HG02610 (cell line): ENCODE measurements at regions not wholly inside any gene's neighbourhood (a gene's known extent, or its start where the extent isn't known, plus 50 kb on each side); places are given as distances from the start of the nearest gene placed in this dataset.

Source experiments
- ATAC-seq: cut with Tn5 transposase; IDR thresholded peaks from one replicate; pipeline ENCODE4 v1.9.1; 2021; ENCODE audit warnings: mild to moderate bottlenecking, moderate library complexity; ENCODE audit not compliant: unreplicated experiment

DNA sequence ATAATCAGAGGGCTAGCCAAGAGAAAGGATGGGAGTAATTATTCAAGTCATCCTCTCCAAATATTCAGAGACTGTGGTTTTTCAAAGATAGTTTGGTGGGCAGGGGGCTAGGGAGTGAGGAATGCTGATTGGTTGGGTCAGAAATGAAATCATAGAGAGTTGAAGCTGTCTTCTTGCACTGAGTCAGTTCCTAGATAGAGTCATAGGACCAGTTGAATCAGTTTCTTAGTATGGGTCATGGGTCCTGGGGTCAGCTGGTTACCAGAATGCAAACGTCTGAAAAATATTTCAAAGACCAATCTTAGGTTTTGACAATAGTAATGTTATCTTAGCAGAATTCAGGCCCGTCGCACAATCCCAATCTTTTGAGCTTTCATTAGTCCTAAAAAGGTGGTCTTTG lies 171.4 kb upstream of the SPATS2L start:
- ATAC-seq = no peak

DNA sequence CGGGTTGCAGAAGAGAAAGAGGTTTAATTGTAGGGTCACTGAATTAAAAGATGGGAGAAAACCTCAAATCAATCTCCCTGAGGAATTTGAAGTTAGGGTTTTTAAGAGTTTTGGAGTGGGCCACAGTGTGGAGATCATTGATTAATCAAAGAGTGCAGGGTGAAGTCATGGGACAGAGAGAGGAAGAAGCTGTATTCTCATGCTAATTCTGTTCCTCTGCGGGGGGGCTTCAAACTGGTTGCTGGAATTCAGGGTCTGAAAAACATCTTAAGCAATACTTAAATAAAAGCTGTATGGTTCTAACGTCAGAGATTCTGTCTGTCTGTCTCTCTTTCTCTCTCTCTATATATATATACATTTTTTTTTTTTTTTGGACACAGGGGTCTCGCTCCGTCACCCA lies 169.8 kb upstream of the SPATS2L start:
- ATAC-seq = no peak

DNA sequence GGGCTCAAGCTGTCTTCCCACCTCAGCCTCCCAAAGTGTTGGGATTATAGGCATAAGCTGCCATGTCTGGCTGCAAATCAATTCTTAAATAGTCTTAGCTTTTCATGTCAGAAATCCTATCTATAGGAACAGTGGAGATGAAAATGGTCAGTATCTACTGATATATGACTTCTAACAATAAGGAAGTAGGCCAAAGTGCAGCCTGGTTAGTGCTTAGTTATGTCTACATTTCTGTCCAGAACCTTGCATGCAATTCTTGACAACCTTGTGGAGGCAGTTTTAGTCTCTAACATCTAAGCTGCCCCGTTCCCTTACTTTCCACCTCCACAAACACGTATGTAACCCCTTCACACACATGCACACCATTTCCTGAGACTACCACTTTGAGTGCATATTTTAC lies 169.2 kb upstream of the SPATS2L start:
- ATAC-seq = no peak

DNA sequence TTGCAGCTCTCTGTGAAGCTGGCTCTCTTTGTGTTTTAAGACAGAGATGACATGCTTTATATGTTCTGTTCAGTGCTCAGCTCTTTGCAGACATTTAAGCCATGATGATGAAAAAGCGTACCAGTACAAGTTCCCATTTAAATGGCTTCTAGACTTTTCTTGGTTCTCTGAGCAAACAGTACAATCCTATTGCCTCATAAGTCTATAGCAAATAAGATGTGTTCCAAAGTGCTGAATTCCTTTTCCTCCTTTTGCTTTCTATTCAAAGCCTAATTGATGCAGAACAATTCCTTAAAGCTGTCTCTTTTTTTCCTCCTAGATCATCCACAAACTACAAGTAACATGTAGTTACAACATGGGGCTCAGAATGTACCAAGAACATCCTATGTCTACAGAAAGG lies 168.8 kb upstream of the SPATS2L start:
- no peak for ATAC-seq

DNA sequence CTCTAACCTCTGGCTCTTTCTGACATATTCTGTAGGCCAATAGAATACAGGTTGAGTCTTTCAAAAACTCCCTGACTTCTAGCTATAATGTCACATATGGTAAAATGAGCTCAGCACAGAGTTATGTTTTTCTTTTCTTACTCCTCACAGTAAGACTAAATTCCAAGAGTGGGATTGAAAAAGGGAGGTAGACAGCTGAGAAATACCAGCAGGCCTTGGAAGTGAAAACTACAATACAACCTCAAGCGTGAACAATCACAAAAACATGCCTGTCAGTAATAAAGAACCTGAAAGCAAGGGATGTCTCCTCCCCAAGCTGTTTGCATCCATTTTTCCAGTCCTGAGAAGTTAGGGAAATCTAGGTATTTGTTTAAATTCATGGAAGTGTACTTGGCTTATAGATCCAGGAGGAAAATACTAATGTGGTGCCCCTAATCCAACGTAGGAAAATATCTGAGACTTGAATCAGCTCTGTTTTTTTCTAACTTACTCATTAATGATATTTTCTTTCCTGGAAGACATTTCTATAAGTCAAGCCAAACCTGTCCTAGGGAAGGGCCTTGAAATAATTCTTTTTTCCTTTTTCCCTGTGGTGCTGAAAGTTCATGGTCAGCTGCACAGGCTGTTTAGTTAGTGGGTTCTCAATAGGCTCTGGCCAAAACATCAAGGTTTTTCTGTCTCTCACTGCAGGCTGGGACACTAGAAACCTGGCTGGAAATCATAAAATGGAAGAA lies 167.9 kb upstream of the SPATS2L start:
- ATAC-seq = no peak

DNA sequence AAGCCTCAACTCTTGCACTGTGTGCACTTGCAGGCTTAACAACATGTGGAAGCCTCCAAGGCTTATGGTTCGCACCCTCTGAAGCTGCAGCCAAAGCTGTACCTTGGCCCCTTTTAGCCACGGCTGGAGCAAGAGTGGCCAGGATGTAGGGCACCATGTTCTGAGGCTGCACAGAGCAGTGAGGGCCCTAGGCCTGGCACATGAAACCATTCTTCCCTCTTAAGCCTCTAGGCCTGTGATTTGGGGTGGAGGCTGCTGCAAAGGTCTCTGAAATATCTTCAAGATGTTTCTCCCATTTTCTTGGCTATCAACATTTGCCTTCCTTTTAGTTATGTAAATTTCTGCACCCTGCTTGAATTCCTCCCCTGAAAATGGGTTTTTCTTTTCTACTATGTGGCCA lies 161.9 kb upstream of the SPATS2L start:
- ATAC-seq = no peak

DNA sequence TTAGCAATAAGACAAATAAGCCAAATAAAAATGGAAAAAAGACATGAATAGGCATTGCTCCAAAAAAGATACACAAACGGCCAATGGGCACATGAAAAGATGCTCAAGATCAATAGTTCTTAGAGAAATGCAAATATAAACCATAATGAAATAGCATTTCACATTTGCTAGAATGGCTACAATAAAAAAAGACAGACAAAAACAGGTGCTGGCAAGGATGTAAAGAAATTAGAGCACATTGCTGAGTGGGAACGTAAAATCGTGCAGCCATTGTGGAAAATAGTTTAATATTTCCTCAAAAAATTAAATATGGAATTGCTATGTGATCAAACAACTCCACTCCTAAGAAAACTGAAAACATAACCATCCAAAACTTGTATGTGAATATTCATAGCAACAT lies 160.0 kb upstream of the SPATS2L start:
- ATAC-seq = no peak

DNA sequence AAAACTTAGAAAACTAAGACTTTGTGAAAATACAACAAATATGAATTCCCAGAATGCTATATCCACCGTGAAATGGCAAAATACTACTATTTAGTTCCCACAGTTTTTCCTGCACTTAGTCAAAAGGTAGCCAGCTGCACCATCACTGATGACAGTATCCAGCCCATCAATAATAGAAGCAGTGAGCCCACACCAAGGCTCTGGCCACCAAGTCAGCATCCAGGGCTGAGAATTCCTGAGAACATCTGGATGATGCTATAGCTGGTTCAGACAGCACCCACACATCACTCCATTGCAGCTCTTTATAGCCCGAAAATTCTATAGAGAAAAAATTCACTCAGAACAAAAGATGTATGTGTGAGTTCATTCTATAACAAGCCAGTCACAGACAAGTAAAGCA lies 159.1 kb upstream of the SPATS2L start:
- ATAC-seq = no peak

DNA sequence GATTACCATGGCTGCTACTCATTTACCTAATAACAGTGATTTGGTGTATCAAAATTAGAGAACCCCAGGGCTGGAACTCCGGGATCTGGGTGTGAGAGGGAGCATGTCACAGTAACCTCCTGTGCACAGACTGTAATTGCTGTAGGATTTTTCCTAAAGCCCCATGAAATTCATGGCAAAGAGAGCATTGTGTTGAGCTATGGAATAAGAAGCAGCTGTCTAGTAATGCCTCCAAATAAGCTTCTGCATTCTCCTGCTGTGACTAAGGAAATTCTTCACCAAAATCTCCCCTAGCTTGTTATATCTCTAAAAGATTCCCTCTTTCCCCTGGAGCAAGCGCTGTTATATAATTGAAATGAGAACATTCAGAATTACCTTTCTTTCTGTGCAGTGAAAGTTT lies 158.1 kb upstream of the SPATS2L start:
- ATAC-seq = no peak

DNA sequence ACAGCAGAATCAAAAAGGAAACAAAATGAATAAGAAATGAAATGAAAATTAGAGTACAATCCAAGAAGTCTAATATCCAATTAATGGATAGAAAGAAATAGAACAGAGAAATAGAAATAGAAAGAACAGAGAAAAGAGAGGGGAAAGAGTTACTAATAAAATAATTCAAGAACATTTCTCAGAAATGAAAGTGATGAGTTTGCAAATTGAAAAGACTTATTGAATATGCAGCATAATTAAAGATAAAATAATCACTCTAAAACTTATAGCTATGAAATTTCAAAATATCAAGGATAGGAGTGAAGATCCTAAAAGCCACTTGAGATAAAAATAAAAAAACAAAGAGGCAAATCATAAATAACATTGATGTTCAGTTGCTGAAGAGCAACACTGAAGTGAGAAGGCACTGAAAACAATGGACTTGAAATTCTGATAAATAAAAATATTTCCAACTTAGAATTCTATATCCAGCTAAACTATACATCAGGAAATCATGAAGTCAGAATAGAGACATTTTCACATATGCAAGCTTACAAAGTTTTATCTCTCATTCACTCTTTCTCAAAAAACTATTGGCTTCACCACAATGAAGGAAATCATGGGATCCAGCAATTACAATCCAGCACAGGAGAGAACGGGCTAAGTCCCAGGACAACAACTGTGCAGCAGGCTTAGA lies 155.9 kb upstream of the SPATS2L start:
- ATAC-seq = no peak

DNA sequence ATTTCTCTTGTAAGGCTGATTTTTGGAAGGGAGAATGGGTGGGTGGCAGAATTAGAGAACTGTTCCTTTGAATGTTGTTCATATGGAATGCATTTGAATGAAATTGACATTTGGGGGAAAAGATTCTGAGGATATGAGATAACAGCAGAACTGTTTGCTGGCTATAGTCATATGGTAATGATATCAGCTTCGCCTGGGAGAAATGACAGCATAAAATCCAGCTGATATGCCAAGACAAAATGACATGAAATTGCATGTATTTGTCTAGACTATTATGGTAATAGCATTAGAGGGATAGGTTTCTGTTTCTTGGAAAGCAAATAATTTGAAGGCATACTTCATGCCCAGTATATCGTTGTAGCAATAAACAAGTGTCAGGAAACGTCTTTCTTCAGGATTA lies 150.8 kb upstream of the SPATS2L start:
- no peak for ATAC-seq

DNA sequence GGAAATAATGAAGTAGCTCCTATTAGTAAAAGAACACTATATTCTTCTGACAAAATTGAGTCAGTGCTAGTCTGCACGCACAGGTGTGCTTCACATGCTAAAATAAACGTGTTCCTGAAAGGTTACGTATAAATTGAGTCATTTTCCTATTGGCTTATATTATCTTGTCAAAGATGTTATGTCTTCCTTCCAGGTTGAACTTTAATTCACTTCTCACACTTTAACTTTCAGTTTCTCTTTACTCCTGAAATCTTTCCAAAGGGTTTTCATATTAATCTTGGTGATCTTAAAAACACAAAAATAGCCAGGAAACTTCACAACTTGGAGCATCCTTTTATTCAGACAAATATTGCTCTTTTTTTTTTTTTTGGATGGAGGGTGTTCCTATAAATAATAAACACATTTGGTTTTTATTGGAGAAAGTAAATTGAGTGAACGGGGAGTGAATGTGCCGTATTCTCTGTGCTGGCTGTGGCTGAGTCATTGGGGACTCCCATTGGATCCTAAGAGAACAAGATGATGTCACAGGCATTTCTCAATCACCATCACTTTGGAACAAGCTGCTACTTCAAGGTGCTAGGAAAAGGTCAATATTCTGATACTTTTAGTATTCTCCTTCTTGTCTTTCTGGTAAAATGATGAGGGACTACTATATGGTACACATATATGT lies 150.2 kb upstream of the SPATS2L start:
- ATAC-seq = no peak

DNA sequence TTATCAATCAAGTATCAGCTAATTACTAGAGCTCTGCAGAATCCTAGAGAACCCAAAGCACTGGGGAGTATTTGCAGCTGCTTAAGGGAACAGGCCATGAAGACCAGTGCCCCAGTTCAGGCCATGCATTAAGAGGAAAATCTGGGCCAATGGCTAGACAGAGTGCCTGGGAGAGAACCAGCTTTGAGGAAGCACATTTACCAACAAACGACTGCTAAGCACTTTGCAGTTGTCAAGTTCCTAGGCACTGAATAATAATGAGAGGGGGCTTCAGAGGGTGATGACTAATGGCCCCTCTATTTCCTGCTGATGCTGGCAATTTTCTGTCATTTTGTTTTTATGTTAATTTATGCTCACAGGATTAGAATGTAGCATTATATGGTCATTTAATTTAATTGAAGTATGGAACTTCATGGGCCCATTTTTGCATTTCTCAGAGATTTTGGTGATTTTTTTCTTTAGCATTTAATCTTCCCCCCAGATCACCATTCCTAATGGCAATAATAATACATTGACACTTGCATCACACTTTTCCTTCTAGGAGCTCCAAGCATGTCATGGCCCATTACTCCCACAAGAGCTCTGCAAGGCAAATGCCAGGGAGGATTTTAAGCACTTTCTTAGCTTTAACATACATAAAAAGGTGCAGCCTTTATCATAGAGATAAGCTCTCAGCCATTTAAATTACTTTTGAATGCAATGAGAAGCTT lies 147.7 kb upstream of the SPATS2L start:
- ATAC-seq = no peak

DNA sequence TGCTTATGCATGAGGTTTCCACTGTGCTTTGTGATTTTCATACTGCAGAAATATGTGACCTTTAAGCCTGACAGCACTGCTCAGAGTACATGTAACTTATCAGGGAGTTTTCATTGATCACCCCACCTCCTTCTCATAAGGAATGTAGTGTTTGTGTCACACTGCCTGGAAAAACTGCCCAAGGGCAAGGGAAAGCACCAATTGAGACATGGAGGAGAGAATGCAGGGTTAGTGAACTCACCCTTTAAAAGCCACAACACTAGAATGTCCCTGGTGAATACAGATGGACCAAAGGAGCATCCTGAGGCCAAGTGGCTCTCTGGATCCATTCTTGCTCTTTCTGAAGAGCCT lies 147.2 kb upstream of the SPATS2L start:
- no peak for ATAC-seq

DNA sequence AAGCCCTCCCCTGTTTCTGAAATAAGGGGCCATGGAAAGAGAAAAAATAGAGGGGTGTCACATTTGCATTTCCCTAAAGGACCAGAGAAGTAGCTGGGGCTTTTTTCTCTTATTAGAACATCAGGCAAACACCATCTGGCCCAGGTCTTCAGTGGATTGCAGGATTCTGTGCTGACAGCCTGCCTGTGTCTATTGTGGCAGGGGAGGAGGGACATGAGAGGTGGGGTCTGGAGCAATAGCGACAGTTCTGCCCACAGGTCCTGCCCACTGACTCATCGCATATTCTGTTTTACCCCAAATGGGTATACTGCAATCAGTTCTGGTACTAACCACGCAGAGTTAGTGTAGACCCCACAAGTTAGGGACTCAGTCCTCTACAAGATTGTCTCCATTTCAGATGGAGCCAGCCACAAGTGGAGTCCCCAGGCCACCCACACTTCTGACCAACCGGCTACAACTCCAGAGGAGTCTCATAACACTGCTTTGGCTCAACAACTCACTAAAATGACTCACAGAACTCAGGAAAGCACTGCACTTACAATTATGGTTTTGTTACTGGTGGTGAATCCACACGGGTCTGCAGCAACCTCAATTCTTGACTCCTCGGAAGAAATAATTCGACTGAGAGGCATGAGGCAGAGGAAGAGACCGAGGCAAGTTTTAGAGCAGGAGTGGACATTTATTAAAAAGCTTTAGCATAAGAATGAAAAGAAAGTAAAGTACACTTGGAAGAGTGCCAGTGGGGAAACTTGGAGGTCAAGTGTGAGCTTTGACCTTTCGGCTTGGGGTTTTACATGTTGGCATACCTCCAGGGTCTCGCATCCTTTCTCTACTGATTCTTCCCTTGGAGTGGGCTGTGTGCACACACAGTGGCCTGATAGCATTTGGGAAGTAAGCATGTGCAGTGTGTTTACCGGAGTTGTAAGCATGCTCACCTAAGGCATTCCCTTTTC lies 146.4 kb upstream of the SPATS2L start:
- no peak for ATAC-seq

DNA sequence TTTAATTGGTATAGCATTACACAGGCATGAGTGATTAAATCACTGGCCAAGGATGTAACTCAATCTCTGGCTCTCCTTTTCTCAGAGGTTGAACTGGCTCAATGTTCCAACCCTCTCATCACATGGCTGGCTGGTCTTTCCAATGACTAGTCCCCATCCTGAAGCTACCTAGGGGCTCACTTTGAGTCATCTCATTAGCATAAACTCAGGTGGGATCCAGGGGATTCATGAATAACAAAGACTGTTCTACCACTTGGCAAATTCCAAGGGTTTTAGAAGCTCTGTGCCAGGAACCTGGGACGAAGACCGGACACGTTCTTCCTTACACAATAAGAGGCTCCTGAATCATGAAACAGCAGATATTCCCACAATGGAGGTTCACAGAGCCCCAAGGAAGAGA lies 145.0 kb upstream of the SPATS2L start:
- no peak for ATAC-seq

DNA sequence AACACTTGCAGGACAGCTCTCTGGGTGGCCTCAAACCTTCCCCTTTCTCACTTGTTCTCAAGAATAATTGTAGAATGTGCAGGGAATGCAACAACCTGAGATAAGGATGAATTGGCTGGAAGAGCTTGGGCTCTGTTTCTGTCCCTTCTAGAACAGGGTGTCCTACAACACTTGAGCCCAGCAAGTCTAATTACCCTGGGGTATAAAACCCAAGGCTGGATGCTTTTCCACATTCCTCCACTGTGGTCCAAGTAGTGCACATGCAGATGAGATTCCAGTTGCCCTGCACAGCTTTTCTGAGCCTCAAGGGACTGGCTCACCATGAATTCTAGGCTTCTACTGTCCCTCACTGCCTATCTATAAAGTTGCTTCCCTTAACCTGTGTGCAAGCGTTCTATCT lies 140.8 kb upstream of the SPATS2L start:
- no peak for ATAC-seq

DNA sequence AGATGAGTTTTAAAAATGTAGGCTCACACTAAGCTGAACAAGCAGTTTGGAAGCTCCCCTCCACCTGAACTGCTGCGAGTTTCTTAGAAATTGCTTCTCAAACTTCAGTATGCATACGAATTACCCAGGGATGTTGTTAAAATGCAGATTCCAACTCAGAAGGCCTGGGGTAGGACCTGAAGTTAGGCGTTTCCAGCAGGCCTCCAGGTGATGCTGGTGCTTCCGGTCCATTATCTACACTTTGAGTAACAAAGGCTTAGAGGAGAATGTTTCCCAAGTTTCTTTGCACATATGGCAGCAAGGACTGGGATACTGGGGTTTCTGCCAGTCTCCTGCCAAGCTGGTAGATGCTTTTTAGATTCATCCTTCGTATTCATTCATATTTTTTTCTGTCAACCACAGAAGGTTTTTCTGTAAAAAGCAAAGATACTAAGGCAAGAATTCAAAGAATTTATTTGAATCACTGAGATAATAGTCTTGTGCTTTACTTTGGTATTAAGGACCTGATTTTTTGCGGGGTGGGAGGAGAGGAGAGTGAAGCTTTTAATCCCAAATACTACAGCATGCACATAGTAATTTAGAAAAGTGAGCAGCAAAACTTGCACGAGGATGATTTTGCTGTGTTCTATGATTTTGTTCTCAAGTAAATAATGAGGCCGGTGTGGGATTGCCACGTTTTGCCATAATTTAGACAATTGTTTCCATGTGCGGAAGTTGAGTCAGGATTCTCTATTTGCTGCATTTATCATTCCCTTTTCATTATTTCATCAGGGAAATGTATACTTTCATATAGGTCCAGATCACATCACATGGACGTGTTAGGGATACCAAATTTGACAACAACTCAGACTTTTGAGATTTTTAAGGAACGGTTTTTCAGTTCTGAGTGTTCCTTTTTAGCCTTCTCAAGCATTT lies 137.6 kb upstream of the SPATS2L start:
- no peak for ATAC-seq

DNA sequence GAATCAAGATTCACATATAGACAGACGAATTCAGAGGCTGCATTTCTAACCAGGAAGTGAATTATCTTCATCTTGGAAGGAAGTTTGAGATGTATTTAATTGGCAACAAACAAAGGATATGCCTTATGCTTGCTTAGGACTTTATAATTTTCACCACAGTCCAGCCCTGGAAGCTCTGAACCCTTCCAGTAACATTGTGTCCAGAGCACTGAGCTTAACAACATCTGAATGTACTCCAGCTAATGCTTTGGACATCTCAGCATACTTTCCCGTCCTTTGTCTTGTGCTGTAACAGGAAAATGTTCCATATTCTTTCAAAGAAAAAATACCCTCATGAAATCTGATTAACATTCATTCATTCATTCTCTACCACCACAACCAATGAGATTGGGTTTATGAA lies 136.3 kb upstream of the SPATS2L start:
- ATAC-seq = no peak
